ENCODE measurements at regions not wholly inside any gene's neighbourhood (a gene's known extent, or its start where the extent isn't known, plus 50 kb on each side); places are given as distances from the start of the nearest gene placed in this dataset.

GRCh38 chr21:16363100-16363499 is 633.3 kb downstream of the USP25 start:
- DNase-seq (ENCODE audit: low read depth), result no peak

GRCh38 chr21:16363518-16363917 is 633.7 kb downstream of the USP25 start:
- no peak for DNase-seq (ENCODE audit: low read depth)

- DNase-seq (ENCODE audit: low read depth), result no peak
These were observed 636.4 kb downstream of the USP25 start for GRCh38 chr21:16366207-16366606.

- no peak for DNase-seq (ENCODE audit: low read depth)
These were observed 637.3 kb downstream of the USP25 start for GRCh38 chr21:16367079-16367478.

GRCh38 chr21:16370186-16370585 is 640.4 kb downstream of the USP25 start:
- no peak for DNase-seq (ENCODE audit: low read depth)

GRCh38 chr21:16372586-16372985 is 642.8 kb downstream of the USP25 start:
- no peak for DNase-seq (ENCODE audit: low read depth)

GRCh38 chr21:16376673-16377072 is 646.9 kb downstream of the USP25 start:
- DNase-seq (ENCODE audit: low read depth), result no peak

- DNase-seq (ENCODE audit: low read depth), result no peak
These were observed 647.4 kb downstream of the USP25 start for GRCh38 chr21:16377120-16377658.

GRCh38 chr21:16377857-16378256 is 648.1 kb downstream of the USP25 start:
- DNase-seq (ENCODE audit: low read depth), result no peak

GRCh38 chr21:16378525-16378924 is 648.7 kb downstream of the USP25 start:
- no peak for DNase-seq (ENCODE audit: low read depth)

- no peak for DNase-seq (ENCODE audit: low read depth)
These were observed 658.5 kb downstream of the USP25 start for GRCh38 chr21:16388291-16388690.

GRCh38 chr21:16388911-16389560 is 659.3 kb downstream of the USP25 start:
- DNase-seq (ENCODE audit: low read depth), result no peak

GRCh38 chr21:16389643-16390042 is 659.9 kb downstream of the USP25 start:
- DNase-seq (ENCODE audit: low read depth), result no peak

GRCh38 chr21:16395285-16395684 is 665.5 kb downstream of the USP25 start:
- DNase-seq (ENCODE audit: low read depth), result no peak

GRCh38 chr21:16402752-16403151 is 673.0 kb downstream of the USP25 start:
- DNase-seq (ENCODE audit: low read depth), result no peak

GRCh38 chr21:16404776-16405175 is 675.0 kb downstream of the USP25 start:
- DNase-seq (ENCODE audit: low read depth), result no peak

GRCh38 chr21:16406355-16406754 is 676.6 kb downstream of the USP25 start:
- no peak for DNase-seq (ENCODE audit: low read depth)

- no peak for DNase-seq (ENCODE audit: low read depth)
These were observed 677.8 kb downstream of the USP25 start for GRCh38 chr21:16407403-16408240.

- DNase-seq (ENCODE audit: low read depth), result no peak
These were observed 678.5 kb downstream of the USP25 start for GRCh38 chr21:16408280-16408679.

GRCh38 chr21:16409352-16409751 is 679.6 kb downstream of the USP25 start:
- DNase-seq (ENCODE audit: low read depth), result no peak

- no peak for DNase-seq (ENCODE audit: low read depth)
These were observed 688.4 kb downstream of the USP25 start for GRCh38 chr21:16418226-16418625.

GRCh38 chr21:16418642-16419041 is 688.9 kb downstream of the USP25 start:
- DNase-seq (ENCODE audit: low read depth), result no peak

- DNase-seq (ENCODE audit: low read depth), result no peak
These were observed 689.6 kb downstream of the USP25 start for GRCh38 chr21:16419188-16419921.

Data from GM04504 (cell line).